ENCODE measurements at regions not wholly inside any gene's neighbourhood (a gene's known extent, or its start where the extent isn't known, plus 50 kb on each side); places are given as distances from the start of the nearest gene placed in this dataset.

- Histone ChIP-seq H3K36me3 (ENCODE audit: low read depth) (no peaks in the 10 kb centered on the region), H3K9ac (no peak overlapping the region), H4K20me1 (ENCODE audit: insufficient read depth) (no peaks in the 10 kb centered on the region), H3K4me3 (no peak overlapping the region), H3F3A (ENCODE audit: insufficient read depth) (peaks cover 22% of the 10 kb centered on the region), H3K27me3 (replicated peaks; ENCODE audit: insufficient read depth) (no peaks in the 10 kb centered on the region), H2AFZ (no peak overlapping the region), H3K9me3 (ENCODE audit: low read depth) (no peaks in the 10 kb centered on the region), H3K4me2 (ENCODE audit: unreplicated experiment) (no peak overlapping the region), H3K27ac (no peak overlapping the region), H3K79me2 (ENCODE audit: insufficient read depth) (no peaks in the 10 kb centered on the region), H3K9me2 (ENCODE audit: insufficient read depth) (no peaks in the 10 kb centered on the region), H3K4me1 (ENCODE audit: insufficient read depth) (peaks cover 45% of the 10 kb centered on the region)
- TF ChIP-seq EZH2 (IDR thresholded peaks at IDR 0.05; ENCODE audit: insufficient read depth, poor library complexity, severe bottlenecking): no peak
- no peak for TF ChIP-seq EZH2phosphoT487 (IDR thresholded peaks at IDR 0.05; ENCODE audit: insufficient read depth, low read depth)
- DNase-seq: no peak
- in situ Hi-C loops (cut with MboI): no loop called here
These were observed 344.8 kb downstream of the CNTN3 start for GRCh38 chr3:74269689-74270088.

- Histone ChIP-seq H3K9me3 (ENCODE audit: low read depth) (no peaks in the 10 kb centered on the region), H2AFZ (no peak overlapping the region), H3K4me3 (no peak overlapping the region), H3F3A (ENCODE audit: insufficient read depth) (peaks cover 22% of the 10 kb centered on the region), H4K20me1 (ENCODE audit: insufficient read depth) (no peaks in the 10 kb centered on the region), H3K36me3 (ENCODE audit: low read depth) (no peaks in the 10 kb centered on the region), H3K79me2 (ENCODE audit: insufficient read depth) (no peaks in the 10 kb centered on the region), H3K27ac (0 out of 2 replicates have a peak overlapping the region, but pooled peaks have one; percentile 10), H3K27me3 (replicated peaks; ENCODE audit: insufficient read depth) (no peaks in the 10 kb centered on the region), H3K4me2 (ENCODE audit: unreplicated experiment) (peak overlapping the region; percentile 26), H3K9me2 (ENCODE audit: insufficient read depth) (no peaks in the 10 kb centered on the region), H3K9ac (no peak overlapping the region), H3K4me1 (ENCODE audit: insufficient read depth) (peaks cover 45% of the 10 kb centered on the region)
- in situ Hi-C loops (cut with MboI): no loop called here
- WGBS, 2 experiments (ENCODE audit: low coverage in 1 of 2, low lambda C conversion rate in 2 of 2, missing lambda C conversion rate in 2 of 2): 16 to 27% methylated on average over 2 of the region's 2 CpGs
- peak; percentile 75 for DNase-seq
- no peak for TF ChIP-seq EZH2 (IDR thresholded peaks at IDR 0.05; ENCODE audit: insufficient read depth, poor library complexity, severe bottlenecking)
These were observed 345.7 kb downstream of the CNTN3 start for GRCh38 chr3:74268753-74269152.

- Histone ChIP-seq H3K79me2 (ENCODE audit: insufficient read depth) (no peaks in the 10 kb centered on the region), H2AFZ (no peak overlapping the region), H3F3A (ENCODE audit: insufficient read depth) (peaks cover 22% of the 10 kb centered on the region), H3K9me2 (ENCODE audit: insufficient read depth) (no peaks in the 10 kb centered on the region), H3K9me3 (ENCODE audit: low read depth) (no peaks in the 10 kb centered on the region), H3K4me1 (ENCODE audit: insufficient read depth) (peaks cover 46% of the 10 kb centered on the region), H3K4me3 (no peak overlapping the region), H3K36me3 (ENCODE audit: low read depth) (no peaks in the 10 kb centered on the region), H4K20me1 (ENCODE audit: insufficient read depth) (no peaks in the 10 kb centered on the region), H3K4me2 (ENCODE audit: unreplicated experiment) (no peak overlapping the region), H3K27ac (no peak overlapping the region), H3K27me3 (replicated peaks; ENCODE audit: insufficient read depth) (no peaks in the 10 kb centered on the region), H3K9ac (no peak overlapping the region)
- TF ChIP-seq EZH2 (IDR thresholded peaks at IDR 0.05; ENCODE audit: insufficient read depth, poor library complexity, severe bottlenecking) (no peak), EZH2phosphoT487 (IDR thresholded peaks at IDR 0.05; ENCODE audit: insufficient read depth, low read depth) (no peak)
- WGBS, 2 experiments (ENCODE audit: low coverage in 1 of 2, low lambda C conversion rate in 2 of 2, missing lambda C conversion rate in 2 of 2): 64 to 65% methylated on average over 13 of the region's 13 CpGs
- in situ Hi-C loops (cut with MboI): no loop called here
- DNase-seq: peak; percentile 74
These were observed 346.8 kb downstream of the CNTN3 start for GRCh38 chr3:74267588-74268184.

GRCh38 chr3:74267131-74267530 is 347.3 kb downstream of the CNTN3 start:
- in situ Hi-C loops (cut with MboI): no loop called here
- no peaks in the 10 kb centered on the region for H3K27me3 ChIP-seq (replicated peaks; ENCODE audit: insufficient read depth)
- TF ChIP-seq EZH2 (IDR thresholded peaks at IDR 0.05; ENCODE audit: insufficient read depth, poor library complexity, severe bottlenecking): no peak
- no peak for TF ChIP-seq EZH2phosphoT487 (IDR thresholded peaks at IDR 0.05; ENCODE audit: insufficient read depth, low read depth)
- no peaks in the 10 kb centered on the region for H3K79me2 ChIP-seq (ENCODE audit: insufficient read depth)
- no peak overlapping the region for H3K9ac ChIP-seq
- peaks cover 40% of the 10 kb centered on the region for H3K4me1 ChIP-seq (ENCODE audit: insufficient read depth)
- no peak overlapping the region for H3K4me2 ChIP-seq (ENCODE audit: unreplicated experiment)
- H4K20me1 ChIP-seq (ENCODE audit: insufficient read depth): no peaks in the 10 kb centered on the region
- DNase-seq: peak; percentile 51
- 86 to 87% methylated on average over 5 of the region's 5 CpGs for WGBS, 2 experiments (ENCODE audit: low coverage in 1 of 2, low lambda C conversion rate in 2 of 2, missing lambda C conversion rate in 2 of 2)
- no peaks in the 10 kb centered on the region for H3K36me3 ChIP-seq (ENCODE audit: low read depth)
- H3K9me2 ChIP-seq (ENCODE audit: insufficient read depth): no peaks in the 10 kb centered on the region
- H3K9me3 ChIP-seq (ENCODE audit: low read depth): no peaks in the 10 kb centered on the region
- H3K27ac ChIP-seq: no peak overlapping the region
- no peak overlapping the region for H2AFZ ChIP-seq
- H3F3A ChIP-seq (ENCODE audit: insufficient read depth): peaks cover 22% of the 10 kb centered on the region
- no peak overlapping the region for H3K4me3 ChIP-seq

- in situ Hi-C loops (cut with MboI): no loop called here
- Histone ChIP-seq H4K20me1 (ENCODE audit: insufficient read depth) (no peaks in the 10 kb centered on the region), H3K79me2 (ENCODE audit: insufficient read depth) (no peaks in the 10 kb centered on the region), H3K27me3 (replicated peaks; ENCODE audit: insufficient read depth) (no peaks in the 10 kb centered on the region), H3K4me3 (no peak overlapping the region), H3K27ac (no peak overlapping the region), H3K4me2 (ENCODE audit: unreplicated experiment) (no peak overlapping the region), H3K9ac (no peak overlapping the region), H3F3A (ENCODE audit: insufficient read depth) (peaks cover 10% of the 10 kb centered on the region; the same call in 1 of the 2 replicates), H3K36me3 (ENCODE audit: low read depth) (no peaks in the 10 kb centered on the region), H2AFZ (no peak overlapping the region), H3K9me2 (ENCODE audit: insufficient read depth) (no peaks in the 10 kb centered on the region), H3K9me3 (ENCODE audit: low read depth) (no peaks in the 10 kb centered on the region), H3K4me1 (ENCODE audit: insufficient read depth) (peaks cover 28% of the 10 kb centered on the region)
- WGBS, 2 experiments (ENCODE audit: low coverage in 1 of 2, low lambda C conversion rate in 2 of 2, missing lambda C conversion rate in 2 of 2): 64 to 65% methylated on average over 1 of the region's 1 CpG
- DNase-seq: no peak
- no peak for TF ChIP-seq EZH2 (IDR thresholded peaks at IDR 0.05; ENCODE audit: insufficient read depth, poor library complexity, severe bottlenecking)
- no peak for TF ChIP-seq EZH2phosphoT487 (IDR thresholded peaks at IDR 0.05; ENCODE audit: insufficient read depth, low read depth)
These were observed 349.4 kb downstream of the CNTN3 start for GRCh38 chr3:74265069-74265468.

Data from GM23248 (cell line).